GM12875 (cell line): ENCODE measurements at regions not wholly inside any gene's neighbourhood (a gene's known extent, or its start where the extent isn't known, plus 50 kb on each side); places are given as distances from the start of the nearest gene placed in this dataset.

Source experiments
- H3K4me3 ChIP-seq: one replicate; pipeline ENCODE4 v1.5.1; 2011; ENCODE audit warnings: low read depth, low read length, control low read depth
- CTCF ChIP-seq: IDR thresholded peaks from 2 replicates; pipeline ENCODE4 v1.5.1; 2011; ENCODE audit warnings: low read depth, mild to moderate bottlenecking, control low read depth, inconsistent platforms, low read length, moderate library complexity, borderline replicate concordance; ENCODE audit not compliant: insufficient read depth

GRCh38 chr13:105874814-105875213 is 660.6 kb downstream of the EFNB2 start:
- H3K4me3 ChIP-seq: no peak overlapping the region
- TF ChIP-seq CTCF: no peak

DNA sequence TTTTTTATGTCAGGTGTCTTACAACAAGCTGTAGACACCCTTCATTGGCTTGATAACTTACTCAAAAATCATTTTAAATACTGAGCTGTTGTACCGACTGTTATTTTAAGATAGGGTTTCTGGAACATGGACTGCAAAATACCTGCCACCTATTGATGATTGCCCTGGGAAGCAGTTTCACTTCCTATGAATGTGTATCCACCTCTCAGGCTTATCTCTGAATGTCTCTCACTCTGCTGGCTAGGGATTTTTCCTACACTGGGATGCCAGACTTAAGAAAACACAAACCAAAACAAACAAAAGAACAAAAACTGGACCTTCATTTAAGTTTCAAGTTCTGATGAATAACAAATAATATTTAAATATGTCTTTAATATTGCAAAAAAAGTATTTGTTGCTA is 663.7 kb downstream of the EFNB2 start:
- H3K4me3 ChIP-seq: no peak overlapping the region
- no peak for TF ChIP-seq CTCF

- no peak overlapping the region for H3K4me3 ChIP-seq
- TF ChIP-seq CTCF: no peak
Measured at GRCh38 chr13:105871326-105871725, 664.1 kb downstream of the EFNB2 start.

- H3K4me3 ChIP-seq: no peak overlapping the region
- no peak for TF ChIP-seq CTCF
Measured at GRCh38 chr13:105863300-105863920, 672.1 kb downstream of the EFNB2 start.

- no peak for TF ChIP-seq CTCF
- no peak overlapping the region for H3K4me3 ChIP-seq
Measured at GRCh38 chr13:105848494-105848893, 687.0 kb downstream of the EFNB2 start.

- TF ChIP-seq CTCF: no peak
Measured at GRCh38 chr13:105847527-105848291, 687.8 kb downstream of the EFNB2 start.

GRCh38 chr13:105846923-105847322 is 688.5 kb downstream of the EFNB2 start:
- no peak for TF ChIP-seq CTCF
- no peak overlapping the region for H3K4me3 ChIP-seq

More at GRCh38 chr13:105847527-105848291, 687.8 kb downstream of the EFNB2 start:
- H3K4me3 ChIP-seq: no peak overlapping the region
